Neural crest cell (in vitro differentiated cells): ENCODE measurements at regions not wholly inside any gene's neighbourhood (a gene's known extent, or its start where the extent isn't known, plus 50 kb on each side); places are given as distances from the start of the nearest gene placed in this dataset.
A peak's percentile ranks its signal among the peaks of the same experiment; 100 is the strongest.

Experiments
- DNase-seq: peaks from one replicate; pipeline ENCODE4 v3.0.0; 2021; ENCODE audit warnings: low read depth, mixed read lengths, low spot score
- H3K27ac Mint-ChIP-seq: one replicate; pipeline ENCODE4 v1.8.0; 2021; ENCODE audit warnings: mild to moderate bottlenecking, mixed read lengths; ENCODE audit not compliant: unreplicated experiment
- H3K27me3 Mint-ChIP-seq: 2 replicates; pipeline ENCODE4 v1.8.0; 2021; ENCODE audit warnings: low read depth, mild to moderate bottlenecking, mixed read lengths
- H3K36me3 Mint-ChIP-seq: 2 replicates; pipeline ENCODE4 v1.8.0; 2021; ENCODE audit warnings: low read depth, mild to moderate bottlenecking, mixed read lengths
- H3K4me1 Mint-ChIP-seq: 2 replicates; pipeline ENCODE4 v1.8.0; 2021; ENCODE audit warnings: mixed read lengths
- H3K4me3 Mint-ChIP-seq: one replicate; pipeline ENCODE4 v1.8.0; 2021; ENCODE audit warnings: mild to moderate bottlenecking, mixed read lengths
- H3K9me3 Mint-ChIP-seq: 2 replicates; pipeline ENCODE4 v1.8.0; 2021; ENCODE audit warnings: mixed read lengths
- TF ChIP-seq, protein P1 (sequence below): fragments of 200-600 bp; sonication (generic); conservative IDR thresholded peaks from 2 replicates; pipeline ENCODE4 v1.5.0; 2021; ENCODE audit warnings: antibody characterized with exemption, mild to moderate bottlenecking

DNA sequence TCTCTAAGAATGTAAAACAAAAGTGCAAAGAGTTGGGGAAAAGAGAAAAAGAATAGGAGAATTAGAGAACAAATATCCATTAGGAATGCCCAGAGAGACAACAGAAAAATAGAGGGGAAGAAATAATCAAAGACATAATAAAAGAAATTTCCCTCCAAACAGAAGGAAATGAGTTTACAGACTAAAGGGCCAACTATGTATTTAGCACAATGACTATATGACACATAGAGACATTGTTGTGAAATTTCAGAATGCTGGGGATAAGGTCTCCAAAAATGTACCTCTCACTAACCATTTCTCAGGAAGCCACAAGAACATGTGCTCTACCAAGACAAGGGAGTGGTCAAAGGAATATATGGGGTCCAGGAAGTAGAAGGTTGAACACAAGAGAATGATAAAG lies 121.0 kb upstream of the ACSL4 start:
- TF ChIP-seq, protein P1, sequence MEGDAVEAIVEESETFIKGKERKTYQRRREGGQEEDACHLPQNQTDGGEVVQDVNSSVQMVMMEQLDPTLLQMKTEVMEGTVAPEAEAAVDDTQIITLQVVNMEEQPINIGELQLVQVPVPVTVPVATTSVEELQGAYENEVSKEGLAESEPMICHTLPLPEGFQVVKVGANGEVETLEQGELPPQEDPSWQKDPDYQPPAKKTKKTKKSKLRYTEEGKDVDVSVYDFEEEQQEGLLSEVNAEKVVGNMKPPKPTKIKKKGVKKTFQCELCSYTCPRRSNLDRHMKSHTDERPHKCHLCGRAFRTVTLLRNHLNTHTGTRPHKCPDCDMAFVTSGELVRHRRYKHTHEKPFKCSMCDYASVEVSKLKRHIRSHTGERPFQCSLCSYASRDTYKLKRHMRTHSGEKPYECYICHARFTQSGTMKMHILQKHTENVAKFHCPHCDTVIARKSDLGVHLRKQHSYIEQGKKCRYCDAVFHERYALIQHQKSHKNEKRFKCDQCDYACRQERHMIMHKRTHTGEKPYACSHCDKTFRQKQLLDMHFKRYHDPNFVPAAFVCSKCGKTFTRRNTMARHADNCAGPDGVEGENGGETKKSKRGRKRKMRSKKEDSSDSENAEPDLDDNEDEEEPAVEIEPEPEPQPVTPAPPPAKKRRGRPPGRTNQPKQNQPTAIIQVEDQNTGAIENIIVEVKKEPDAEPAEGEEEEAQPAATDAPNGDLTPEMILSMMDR = no peak

GRCh38 chrX:109855501-109855900 lies 122.4 kb upstream of the ACSL4 start:
- TF ChIP-seq, protein P1 = no peak
- Mint-ChIP-seq H3K27me3 (peaks cover 37% of the 10 kb centered on the region), H3K9me3 (peaks cover 9% of the 10 kb centered on the region), H3K36me3 (peaks cover 5% of the 10 kb centered on the region), H3K27ac (peak overlapping the region; percentile 22), H3K4me1 (peaks cover 29% of the 10 kb centered on the region), H3K4me3 (no peak overlapping the region)
- no peak for DNase-seq

More for the DNA sequence above, 121.0 kb upstream of the ACSL4 start:
- H3K27ac Mint-ChIP-seq = no peak overlapping the region
- H3K27me3 Mint-ChIP-seq = peaks cover 42% of the 10 kb centered on the region
- no peak overlapping the region for H3K4me3 Mint-ChIP-seq
- H3K36me3 Mint-ChIP-seq = peaks cover 5% of the 10 kb centered on the region
- no peak for DNase-seq
- peaks cover 9% of the 10 kb centered on the region for H3K9me3 Mint-ChIP-seq
- peaks cover 43% of the 10 kb centered on the region for H3K4me1 Mint-ChIP-seq

GRCh38 chrX:109856974-109857373 lies 123.9 kb upstream of the ACSL4 start:
- Mint-ChIP-seq H3K27me3 (peaks cover 26% of the 10 kb centered on the region), H3K27ac (no peak overlapping the region)

DNA sequence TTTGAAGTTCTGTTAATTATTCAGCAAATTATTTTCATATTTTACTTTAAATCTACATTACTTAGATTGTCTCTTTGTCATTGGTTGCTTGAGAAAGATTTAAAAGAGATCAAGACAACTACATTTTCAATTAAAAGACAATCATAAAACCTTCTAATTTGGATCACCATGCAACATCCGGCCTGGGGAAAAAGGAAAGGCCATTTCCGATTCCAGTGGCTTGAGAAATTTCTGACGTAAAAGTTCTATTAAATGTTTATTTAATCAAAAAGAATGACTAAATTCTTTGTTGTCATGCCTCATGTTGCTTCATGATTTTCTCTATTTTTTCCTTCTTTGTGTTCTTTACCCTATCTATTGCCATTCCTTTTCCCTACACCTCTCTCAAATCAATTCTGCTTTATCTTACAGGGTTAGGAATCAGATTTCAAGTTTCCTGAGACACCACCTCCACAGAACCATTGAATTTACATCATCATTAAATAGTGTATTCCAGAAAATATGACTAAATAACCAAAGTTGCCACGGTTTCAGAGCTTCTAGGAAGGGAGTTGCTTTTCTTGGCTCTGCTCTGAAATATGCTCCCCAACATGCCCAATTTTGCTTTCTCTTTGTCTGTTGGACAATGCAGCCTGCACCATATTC lies 124.6 kb upstream of the ACSL4 start:
- Mint-ChIP-seq H3K27me3 (peaks cover 23% of the 10 kb centered on the region), H3K4me3 (no peak overlapping the region), H3K27ac (no peak overlapping the region), H3K36me3 (peaks cover 5% of the 10 kb centered on the region), H3K9me3 (peaks cover 9% of the 10 kb centered on the region), H3K4me1 (peaks cover 20% of the 10 kb centered on the region)
- DNase-seq = no peak
- TF ChIP-seq, protein P1 = no peak

More at GRCh38 chrX:109856974-109857373, 123.9 kb upstream of the ACSL4 start:
- Mint-ChIP-seq H3K9me3 (peaks cover 9% of the 10 kb centered on the region), H3K4me1 (peaks cover 20% of the 10 kb centered on the region), H3K36me3 (peaks cover 5% of the 10 kb centered on the region), H3K4me3 (no peak overlapping the region)
- DNase-seq = no peak
- TF ChIP-seq, protein P1 = peak; percentile 97

DNA sequence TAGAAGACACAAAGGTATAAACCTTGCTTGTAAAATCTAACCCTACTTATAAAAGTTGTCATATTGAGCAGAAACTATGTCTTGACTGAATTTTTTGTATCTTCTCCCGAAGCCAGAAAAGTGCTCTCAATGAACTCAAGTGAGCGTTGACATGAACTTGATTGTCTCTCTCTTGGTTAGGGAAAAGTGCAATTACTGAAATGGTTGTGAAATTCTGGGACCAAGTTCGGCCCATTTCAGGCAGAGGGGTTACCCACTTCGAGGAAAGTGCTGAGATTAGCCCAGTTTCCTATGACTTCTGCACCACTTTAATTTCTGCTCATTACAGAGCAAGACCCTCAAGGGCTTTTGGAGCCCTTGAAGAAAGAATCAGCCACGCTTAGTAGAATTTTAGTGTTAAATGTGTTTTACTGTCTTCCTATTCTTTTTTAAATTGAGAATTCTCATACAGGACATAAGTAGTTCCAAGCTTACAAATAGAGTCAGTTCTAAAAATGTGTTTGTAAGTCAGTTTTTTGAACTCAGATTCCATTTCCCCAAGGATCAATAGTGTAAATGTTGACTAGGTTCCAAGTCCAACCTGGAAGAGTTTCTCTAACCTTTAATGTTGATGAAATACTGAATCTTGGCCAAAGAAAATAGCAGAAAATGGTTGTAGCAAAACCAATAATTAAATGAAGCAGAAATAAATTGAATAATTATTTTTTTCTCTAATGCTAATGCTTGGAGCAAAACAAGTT lies 125.7 kb upstream of the ACSL4 start:
- H3K4me1 Mint-ChIP-seq = peaks cover 20% of the 10 kb centered on the region
- TF ChIP-seq, protein P1 = no peak
- H3K9me3 Mint-ChIP-seq = peaks cover 9% of the 10 kb centered on the region
- DNase-seq = no peak
- H3K27me3 Mint-ChIP-seq = peaks cover 23% of the 10 kb centered on the region
- H3K36me3 Mint-ChIP-seq = peaks cover 5% of the 10 kb centered on the region
- no peak overlapping the region for H3K27ac Mint-ChIP-seq
- no peak overlapping the region for H3K4me3 Mint-ChIP-seq
